Left renal cortex interstitium (tissue), 4 donors: ENCODE measurements at regions not wholly inside any gene's neighbourhood (a gene's known extent, or its start where the extent isn't known, plus 50 kb on each side); places are given as distances from the start of the nearest gene placed in this dataset.
"Not testable (repeated sequence)": the region's sequence is repeated elsewhere in the genome, so short reads cannot be mapped to it uniquely, and the experiment has no call there.

Experiments
- DNase-seq, 4 donors: peaks; one replicate each; pipeline ENCODE4 v3.0.0-alpha.2; 2013; ENCODE audit warnings: low read depth in 4 of 4, low spot score in 2 of 4, missing footprints in 1 of 4

DNA sequence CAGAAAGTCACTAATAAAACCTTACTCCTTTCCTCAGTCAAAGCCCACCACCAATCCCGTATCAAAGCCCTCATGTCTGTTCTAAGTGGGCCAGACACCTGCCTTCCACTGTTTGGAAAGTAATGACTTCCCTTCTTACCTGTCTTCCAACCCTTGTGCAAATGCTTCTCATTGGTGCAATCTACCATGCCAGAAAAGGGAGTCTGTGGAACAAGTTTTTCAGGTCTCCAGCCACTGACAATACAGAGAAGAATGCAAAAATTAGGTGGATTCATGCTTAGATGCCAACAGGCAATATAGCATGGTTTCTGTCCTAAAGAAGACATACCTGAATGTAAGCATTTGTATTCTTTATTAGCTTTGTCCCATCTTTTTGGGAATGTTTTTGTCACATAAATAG lies 1140.6 kb upstream of the LRRTM1 start:
- DNase-seq, result no peak

DNA sequence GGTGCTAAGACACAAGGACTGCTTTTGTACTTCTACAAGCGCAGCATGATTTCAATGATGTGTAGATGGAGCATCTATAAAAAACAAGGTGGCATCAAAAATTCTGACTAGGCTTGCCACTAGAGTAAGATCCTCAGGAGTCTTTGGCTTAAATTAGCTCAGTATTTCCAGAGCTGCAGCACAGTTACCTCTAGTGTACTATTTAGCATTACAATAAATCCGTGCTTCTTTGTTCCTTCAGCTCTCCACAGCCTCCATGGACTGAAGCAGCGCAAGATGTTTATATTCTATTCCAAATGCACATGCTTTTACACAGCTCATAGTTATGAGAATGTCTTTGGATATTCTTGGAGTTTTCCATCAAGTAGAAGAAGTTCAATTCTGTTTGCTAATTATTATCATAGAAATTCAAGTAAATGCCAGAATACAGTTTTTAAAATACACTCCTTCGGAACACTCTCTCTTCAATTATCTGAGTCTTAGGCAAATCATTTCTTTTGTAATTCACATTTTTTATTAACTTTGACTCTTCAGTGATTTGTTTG lies 1133.0 kb upstream of the LRRTM1 start:
- no peak for DNase-seq

DNA sequence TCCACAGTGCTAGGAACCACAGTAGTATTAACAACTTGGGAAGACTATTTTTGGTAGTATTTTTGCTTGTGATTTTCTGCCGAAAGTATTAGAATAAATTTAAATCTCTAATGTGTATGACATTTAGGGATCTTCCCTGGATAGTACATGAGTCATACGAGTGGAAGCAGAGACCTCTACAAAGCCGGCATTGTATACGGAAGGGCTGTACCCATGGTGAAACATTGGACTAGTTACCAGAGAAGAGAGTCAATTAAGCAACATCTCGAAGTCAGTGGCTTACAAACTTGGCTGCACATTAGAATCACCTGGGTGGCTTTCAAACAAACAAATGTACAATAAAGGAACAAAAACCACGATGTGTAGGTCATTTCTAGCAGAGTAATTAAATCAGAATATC lies 1131.7 kb upstream of the LRRTM1 start:
- no peak for DNase-seq

GRCh38 chr2:81412681-81413080 lies 1108.1 kb upstream of the LRRTM1 start:
- DNase-seq, result no peak

DNA sequence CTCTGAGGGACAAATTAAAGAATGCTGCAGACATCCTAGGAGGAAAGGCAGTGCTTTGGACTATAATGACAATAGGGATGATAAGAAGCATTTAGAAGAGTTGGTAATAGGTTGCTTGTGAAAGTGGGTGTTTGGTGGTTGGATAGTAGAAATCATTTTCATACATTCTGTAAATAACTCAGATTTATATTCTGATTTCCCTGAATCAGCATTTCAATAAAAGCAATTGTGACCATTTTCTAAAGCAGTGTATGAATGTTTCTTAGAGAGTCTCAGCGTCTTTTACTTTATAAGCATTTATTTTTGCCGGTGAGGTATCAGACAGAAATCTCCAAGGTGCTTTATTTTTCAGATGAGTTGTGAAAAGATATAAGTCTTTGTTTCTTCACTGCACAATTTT lies 1099.0 kb upstream of the LRRTM1 start:
- no peak for DNase-seq

DNA sequence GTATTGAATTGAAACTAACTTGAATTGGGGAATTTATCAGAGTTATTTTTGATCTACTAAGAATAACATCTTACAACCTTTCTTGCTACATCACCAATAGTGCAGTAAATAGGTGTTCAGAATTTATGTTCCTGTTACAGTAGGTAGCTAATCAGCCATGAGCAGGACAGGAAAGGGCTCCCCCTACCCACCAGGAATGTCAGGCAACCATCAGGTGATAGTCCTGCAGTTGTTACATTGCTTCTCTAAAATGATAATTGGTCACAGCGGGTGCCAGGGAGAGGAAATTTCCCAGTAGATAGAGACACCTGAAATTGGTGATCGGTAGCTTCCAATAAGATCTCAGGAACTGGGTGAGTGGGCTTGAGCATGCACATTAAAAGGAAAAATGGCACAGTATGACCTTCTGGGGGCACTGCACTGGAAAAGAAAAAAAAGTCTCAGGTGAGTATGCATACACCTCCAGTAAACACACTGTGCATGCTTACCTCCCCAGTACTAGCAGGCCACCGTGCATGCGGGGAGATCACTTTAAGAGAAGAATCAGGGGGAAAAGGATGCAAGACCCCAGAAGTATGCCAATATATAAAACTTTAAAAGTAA lies 1092.0 kb upstream of the LRRTM1 start:
- DNase-seq, result no peak

DNA sequence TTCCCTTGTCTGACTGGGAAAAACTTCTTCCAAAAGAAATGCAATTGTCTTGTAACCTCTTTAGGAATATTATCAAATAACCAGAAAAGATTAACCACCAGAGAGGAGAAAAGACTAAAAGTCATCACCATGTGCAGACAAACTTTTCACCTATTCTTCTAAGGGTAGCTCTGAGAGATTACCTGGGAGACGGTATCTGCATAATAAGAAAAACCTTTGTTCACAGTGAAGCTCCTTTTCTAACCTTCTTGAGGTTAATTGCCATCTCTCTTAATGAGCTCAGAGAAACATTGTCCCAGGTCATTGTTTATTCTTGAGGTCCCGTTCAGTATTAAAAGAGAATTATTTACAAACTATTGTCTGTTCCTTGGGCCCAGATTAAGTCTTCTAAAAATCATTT lies 1091.2 kb upstream of the LRRTM1 start:
- no peak for DNase-seq

DNA sequence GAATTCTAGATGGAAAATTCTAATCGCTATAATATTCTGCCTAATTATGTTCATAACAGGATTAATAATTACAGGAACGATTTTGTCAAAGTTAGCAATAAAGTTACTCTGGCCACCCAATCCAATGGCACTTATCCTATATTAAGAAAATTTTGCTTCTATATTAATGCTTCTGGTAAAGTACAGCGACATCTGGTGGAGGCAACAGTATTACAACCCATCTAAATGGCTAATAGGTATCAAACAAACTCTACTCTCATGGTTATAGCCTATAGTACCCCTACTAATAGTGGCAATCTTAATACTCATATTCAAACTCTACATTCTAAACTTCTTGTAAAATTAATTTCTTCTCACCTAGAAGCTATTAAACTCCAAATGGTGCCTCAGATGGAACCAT lies 1084.7 kb upstream of the LRRTM1 start:
- DNase-seq, result no peak

DNA sequence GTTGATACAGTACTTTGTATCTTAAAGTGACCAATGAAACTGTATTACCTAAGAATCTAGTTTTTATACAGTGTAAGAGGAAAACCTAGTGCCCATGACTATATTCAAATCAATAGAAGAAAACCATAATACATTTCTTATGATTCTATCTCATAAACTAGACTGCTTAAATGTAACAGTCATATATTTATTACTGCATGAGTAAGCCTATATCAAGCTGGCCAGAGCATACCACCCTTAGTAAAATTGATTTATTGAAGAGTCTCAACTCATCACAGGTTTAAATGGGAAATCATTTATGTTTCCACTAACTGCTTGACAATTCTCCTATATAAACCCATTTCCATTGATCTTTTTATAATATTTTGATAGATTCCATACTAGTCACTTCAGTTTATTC lies 1059.2 kb upstream of the LRRTM1 start:
- no peak for DNase-seq

DNA sequence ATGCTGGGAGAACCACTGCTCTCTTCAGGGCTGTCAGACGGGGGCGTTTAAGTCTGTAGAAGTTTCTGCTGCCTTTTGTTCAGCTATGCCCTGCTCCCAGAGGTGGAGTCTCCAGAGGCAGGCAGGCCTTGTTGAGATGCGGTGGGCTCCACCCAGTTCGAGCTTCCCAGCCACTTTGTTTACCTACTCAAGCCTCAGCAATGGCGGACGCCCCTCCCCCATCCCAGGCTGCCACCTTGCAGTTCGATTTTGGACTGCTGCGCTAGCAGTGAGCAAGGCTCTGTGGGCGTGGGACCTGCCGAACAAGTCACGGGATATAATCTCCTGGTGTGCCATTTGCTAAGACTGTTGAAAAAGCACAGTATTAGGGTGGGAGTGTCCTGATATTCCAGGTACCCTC lies 1057.9 kb upstream of the LRRTM1 start:
- DNase-seq, result not testable (repeated sequence)

- no peak for DNase-seq
These were observed 1050.9 kb upstream of the LRRTM1 start for GRCh38 chr2:81355436-81355835.

DNA sequence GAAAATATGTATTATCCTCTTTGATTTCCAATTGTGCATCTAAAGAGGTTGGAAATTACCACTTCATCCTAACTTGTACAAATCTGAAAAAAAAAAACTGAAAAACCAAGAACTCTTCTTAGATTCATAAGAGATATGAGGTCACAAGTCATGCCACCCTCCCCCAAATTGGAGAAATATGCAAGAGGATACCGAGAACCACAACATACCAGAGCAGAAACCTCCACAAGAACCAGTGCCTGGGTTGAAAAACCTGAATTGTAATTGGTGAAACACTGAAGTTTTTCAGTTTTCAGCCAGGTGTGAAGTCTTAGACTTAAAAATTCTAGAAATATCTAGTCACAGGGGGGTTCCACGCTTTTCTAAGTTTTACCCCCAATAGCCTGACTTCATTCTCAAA lies 1029.5 kb upstream of the LRRTM1 start:
- no peak for DNase-seq

DNA sequence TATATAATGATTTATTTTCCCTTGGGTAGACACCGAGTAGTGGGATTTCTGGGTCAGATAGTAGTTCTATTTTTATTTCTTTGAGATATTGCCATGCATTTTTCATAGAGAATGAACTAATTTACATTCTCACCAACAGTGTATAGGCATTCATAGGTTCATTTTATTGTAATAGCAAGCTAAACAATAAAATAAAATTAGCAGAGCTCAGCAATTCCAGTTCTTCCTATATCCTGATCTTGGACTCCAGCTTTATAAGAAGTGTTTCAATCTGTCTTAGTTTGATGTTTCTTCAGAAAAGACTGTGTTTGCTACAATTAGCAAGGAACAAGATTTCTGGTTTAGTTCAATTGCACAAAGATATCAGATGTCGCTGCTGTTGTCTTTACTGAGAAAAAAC lies 1024.4 kb upstream of the LRRTM1 start:
- no peak for DNase-seq

DNA sequence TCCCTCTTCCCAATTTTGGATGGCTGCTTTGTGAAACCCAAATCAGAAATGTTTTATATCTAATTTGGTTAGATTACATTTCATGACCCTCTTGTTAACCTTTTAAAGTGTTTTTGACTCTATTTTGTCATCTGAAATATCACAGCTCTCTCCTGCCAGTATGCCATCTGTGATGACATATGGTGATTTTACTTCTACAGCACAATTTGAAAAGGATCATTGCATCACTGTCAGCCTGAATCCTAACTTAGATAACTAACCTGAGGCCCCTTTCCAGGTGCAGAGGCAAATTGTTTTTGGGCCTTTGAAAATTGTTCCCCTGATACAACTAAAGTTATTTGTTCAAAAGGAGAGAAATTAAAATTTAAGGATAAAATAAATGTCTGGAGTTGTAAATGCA lies 1023.4 kb upstream of the LRRTM1 start:
- DNase-seq, result no peak

DNA sequence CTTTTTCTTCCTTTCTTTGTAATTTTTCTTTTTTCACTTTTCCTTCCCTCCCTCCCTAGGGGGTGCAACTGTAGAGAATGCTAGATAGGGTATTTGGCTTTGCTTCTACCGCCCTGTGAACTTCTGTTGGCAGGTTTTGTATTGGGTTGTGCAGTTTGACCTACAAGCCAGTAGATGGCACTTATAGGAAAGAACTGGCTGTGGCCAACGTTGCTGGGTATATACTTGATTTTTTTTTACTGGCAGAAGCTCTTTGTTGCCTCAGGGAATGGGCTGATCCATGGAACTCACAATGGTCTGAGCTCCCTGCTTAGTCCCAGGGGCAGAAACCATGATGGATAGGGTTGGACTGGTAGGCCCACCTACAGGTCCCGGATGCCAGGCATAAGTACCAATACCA lies 1019.5 kb upstream of the LRRTM1 start:
- DNase-seq, result no peak

- DNase-seq, result no peak
These were observed 999.7 kb upstream of the LRRTM1 start for GRCh38 chr2:81304154-81304830.

DNA sequence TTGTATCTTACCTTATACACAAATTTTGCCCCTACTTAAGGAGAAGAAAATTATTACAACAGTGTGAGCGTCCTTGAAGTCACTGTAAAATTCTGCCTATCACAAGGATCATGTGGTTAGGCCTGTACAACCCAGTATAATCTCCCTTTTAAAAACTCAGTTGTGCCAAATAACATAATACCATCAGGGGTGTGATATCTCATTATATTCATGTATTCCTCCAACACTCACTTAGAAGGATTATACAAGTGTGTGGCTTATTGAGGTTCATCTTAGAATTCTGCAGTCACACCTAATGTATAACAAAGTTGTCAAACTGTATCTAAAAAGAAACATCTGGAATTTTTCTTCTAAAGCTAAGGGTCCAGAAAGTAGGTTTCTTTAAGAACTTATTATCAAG lies 998.8 kb upstream of the LRRTM1 start:
- DNase-seq, result no peak

DNA sequence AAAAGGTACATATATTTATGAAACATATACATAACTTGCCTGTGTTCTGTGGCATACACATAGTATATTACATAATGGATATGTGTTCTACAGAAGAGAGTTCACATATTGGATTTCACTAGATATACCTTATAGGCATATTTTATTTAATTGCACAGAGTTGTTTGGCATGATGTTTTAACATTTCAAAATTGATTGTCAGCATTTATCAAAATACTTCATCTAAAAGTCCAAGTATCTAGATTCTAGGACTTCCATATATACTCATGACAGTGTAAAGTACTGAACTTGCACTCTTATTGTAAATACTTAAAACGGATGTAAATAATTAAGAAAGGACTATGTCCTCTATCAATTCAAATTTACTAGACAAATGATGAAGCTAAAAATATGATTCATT lies 995.3 kb upstream of the LRRTM1 start:
- DNase-seq, result no peak

GRCh38 chr2:81290846-81291245 lies 986.3 kb upstream of the LRRTM1 start:
- DNase-seq, result no peak

DNA sequence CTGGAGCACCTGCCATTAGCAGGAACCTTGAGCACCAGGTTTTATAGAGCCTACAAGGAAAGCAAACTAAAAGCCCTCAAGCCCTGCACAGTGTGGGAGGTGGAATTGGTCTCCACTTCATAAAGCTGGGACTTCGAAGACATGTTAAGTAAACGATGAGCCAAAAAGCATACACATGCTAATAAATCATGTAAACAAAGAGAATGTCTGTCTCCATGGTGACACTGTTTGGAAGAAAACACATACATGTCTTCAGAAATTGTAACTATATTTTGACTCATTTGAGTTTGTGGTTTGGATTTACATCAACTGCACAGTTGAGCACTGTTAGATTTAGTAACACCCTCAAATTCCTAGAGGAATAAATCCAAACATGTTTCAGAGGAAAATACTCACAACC lies 978.5 kb upstream of the LRRTM1 start:
- no peak for DNase-seq

DNA sequence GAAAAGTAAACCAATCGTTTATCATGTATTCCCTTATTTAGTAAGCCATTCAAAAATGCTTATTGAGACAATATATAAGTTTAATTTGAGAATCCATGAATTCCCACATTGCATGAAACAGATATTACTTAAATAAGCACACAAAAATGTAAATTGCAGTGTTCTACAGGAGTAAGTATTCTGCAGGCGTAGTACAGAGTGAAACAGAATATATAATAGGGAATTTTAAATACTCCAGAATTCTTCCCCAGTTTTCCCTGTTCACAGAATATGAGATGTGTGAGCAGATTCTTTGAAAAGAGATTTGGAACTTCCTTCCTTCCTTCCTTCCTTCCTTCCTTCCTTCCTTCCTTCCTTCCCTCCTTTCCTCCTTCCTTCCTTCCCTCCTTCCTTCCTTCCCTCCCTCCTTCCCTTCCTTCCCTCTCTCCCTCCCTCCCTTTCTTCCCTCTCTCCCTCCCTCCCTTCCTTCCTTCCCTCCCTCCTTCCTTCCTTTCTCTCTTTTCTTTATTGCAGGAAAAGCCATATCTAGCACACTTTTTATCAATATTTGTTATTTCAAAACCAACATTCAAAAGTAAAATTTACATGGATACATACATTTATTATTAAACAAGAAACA lies 977.7 kb upstream of the LRRTM1 start:
- DNase-seq, result no peak

DNA sequence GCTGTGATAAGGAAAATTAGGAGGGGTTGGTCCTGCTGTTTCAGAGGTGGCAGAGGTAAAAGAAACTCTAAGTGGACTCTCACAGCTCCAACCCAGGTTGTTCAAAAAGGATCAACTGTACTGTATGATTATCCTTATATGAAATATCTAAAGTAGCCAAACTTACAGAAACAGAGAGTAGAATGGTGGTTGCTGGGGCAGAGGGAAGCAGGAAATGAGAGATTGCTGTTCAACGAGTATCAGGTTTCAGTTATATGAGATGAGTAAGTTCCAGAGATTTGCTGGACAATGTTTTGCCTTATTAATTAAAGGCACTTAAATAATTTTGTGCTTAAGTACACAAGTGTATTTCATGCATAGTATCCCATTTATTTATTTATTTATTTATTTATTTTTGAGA lies 972.0 kb upstream of the LRRTM1 start:
- DNase-seq, result no peak
